H54 (cell line): ENCODE measurements at regions not wholly inside any gene's neighbourhood (a gene's known extent, or its start where the extent isn't known, plus 50 kb on each side); places are given as distances from the start of the nearest gene placed in this dataset.

ENCODE experiments used
- DNase-seq: peaks from one replicate; pipeline ENCODE4 v3.0.0; 2011; ENCODE audit warnings: low spot score, mixed read lengths; ENCODE audit not compliant: insufficient read length
- FAIRE-seq: peaks from 3 replicates; lab custom pipeline; 2011; peaks lifted over from hg19 to GRCh38; lab: Jason Lieb, UNC
- POLR2A ChIP-seq: IDR thresholded peaks from 2 replicates; pipeline ENCODE4 v1.6.1; 2011; ENCODE audit warnings: low read depth, mild to moderate bottlenecking, low read length

- DNase-seq (no peak), FAIRE-seq (no peak)
- no peak for TF ChIP-seq POLR2A
Measured at GRCh38 chr18:78595924-78596573, 383.6 kb upstream of the SALL3 start.

- TF ChIP-seq POLR2A = no peak
- FAIRE-seq (no peak), DNase-seq (no peak)
Measured at GRCh38 chr18:78596794-78597345, 382.7 kb upstream of the SALL3 start.

GRCh38 chr18:78601349-78601748 is 378.3 kb upstream of the SALL3 start:
- TF ChIP-seq POLR2A = no peak
- FAIRE-seq (no peak), DNase-seq (no peak)

GRCh38 chr18:78601923-78602322 is 377.7 kb upstream of the SALL3 start:
- FAIRE-seq (no peak), DNase-seq (no peak)
- no peak for TF ChIP-seq POLR2A

GRCh38 chr18:78602430-78602829 is 377.2 kb upstream of the SALL3 start:
- no peak for FAIRE-seq
- no peak for DNase-seq
- TF ChIP-seq POLR2A = no peak

GRCh38 chr18:78603102-78603983 is 376.3 kb upstream of the SALL3 start:
- no peak for TF ChIP-seq POLR2A
- DNase-seq (no peak), FAIRE-seq (no peak)

- DNase-seq = no peak
- TF ChIP-seq POLR2A = no peak
- no peak for FAIRE-seq
Measured at GRCh38 chr18:78605255-78605654, 374.4 kb upstream of the SALL3 start.

GRCh38 chr18:78607221-78607620 is 372.4 kb upstream of the SALL3 start:
- FAIRE-seq (no peak), DNase-seq (no peak)
- no peak for TF ChIP-seq POLR2A

GRCh38 chr18:78607784-78608183 is 371.8 kb upstream of the SALL3 start:
- FAIRE-seq (no peak), DNase-seq (no peak)
- TF ChIP-seq POLR2A = no peak

- no peak for TF ChIP-seq POLR2A
- DNase-seq (no peak), FAIRE-seq (no peak)
Measured at GRCh38 chr18:78610179-78610578, 369.4 kb upstream of the SALL3 start.

- DNase-seq (no peak), FAIRE-seq (no peak)
- TF ChIP-seq POLR2A = no peak
Measured at GRCh38 chr18:78611201-78611800, 368.3 kb upstream of the SALL3 start.

- TF ChIP-seq POLR2A = no peak
- no peak for FAIRE-seq
- no peak for DNase-seq
Measured at GRCh38 chr18:78611869-78612268, 367.7 kb upstream of the SALL3 start.

GRCh38 chr18:78612318-78612717 is 367.3 kb upstream of the SALL3 start:
- no peak for FAIRE-seq
- no peak for DNase-seq
- no peak for TF ChIP-seq POLR2A

GRCh38 chr18:78612801-78613200 is 366.8 kb upstream of the SALL3 start:
- DNase-seq = no peak
- FAIRE-seq = no peak
- no peak for TF ChIP-seq POLR2A

GRCh38 chr18:78618726-78619125 is 360.9 kb upstream of the SALL3 start:
- no peak for FAIRE-seq
- no peak for TF ChIP-seq POLR2A
- DNase-seq = no peak
